Fibroblast of lung (primary cell): ENCODE measurements at regions not wholly inside any gene's neighbourhood (a gene's known extent, or its start where the extent isn't known, plus 50 kb on each side); places are given as distances from the start of the nearest gene placed in this dataset.

ENCODE experiments used
- DNase-seq, 2 donors: peaks; one replicate each; pipeline versions ENCODE4 v3.0.0 to v3.0.0-alpha.2; 2010; ENCODE audit warnings: low read depth in 2 of 2
- H2AFZ ChIP-seq: 2 replicates; pipeline ENCODE4 v1.5.1; 2012; ENCODE audit warnings: low read length, control low read depth, inconsistent platforms
- H3K27ac ChIP-seq: 2 replicates; pipeline ENCODE4 v1.5.1; 2011; ENCODE audit warnings: low read length, control low read depth; ENCODE audit not compliant: insufficient read depth
- H3K27me3 ChIP-seq: 2 replicates; pipeline ENCODE4 v1.5.1; 2011; ENCODE audit warnings: mild to moderate bottlenecking, low read length; ENCODE audit not compliant: control insufficient read depth, insufficient read depth
- H3K36me3 ChIP-seq: 2 replicates; pipeline ENCODE4 v1.5.1; 2011; ENCODE audit warnings: low read length; ENCODE audit not compliant: control insufficient read depth, insufficient read depth
- H3K4me1 ChIP-seq: 2 replicates; pipeline ENCODE4 v1.5.1; 2011; ENCODE audit warnings: low read length; ENCODE audit not compliant: control insufficient read depth, insufficient read depth; ENCODE audit errors: extremely low read depth
- H3K4me2 ChIP-seq: 2 replicates; pipeline ENCODE4 v1.5.1; 2011; ENCODE audit warnings: low read length, control low read depth; ENCODE audit not compliant: insufficient read depth; ENCODE audit errors: extremely low read depth
- H3K4me3 ChIP-seq, 4 experiments: fragments of 200-600 bp in 1 of 4; sonication (generic) in 1 of 4; replicated peaks in 1 of 4; 2 replicates each; pipeline ENCODE4 v1.5.1; 2011 to 2016; ENCODE audit warnings: low read length in 4 of 4, low read depth in 3 of 4, mild to moderate bottlenecking in 3 of 4, control low read depth in 2 of 4, inconsistent platforms in 1 of 4, mixed read lengths in 1 of 4; ENCODE audit not compliant: insufficient read depth in 1 of 4; ENCODE audit errors: control extremely low read depth in 1 of 4
- H3K79me2 ChIP-seq: 2 replicates; pipeline ENCODE4 v1.5.1; 2012; ENCODE audit warnings: mild to moderate bottlenecking, low read length, inconsistent platforms; ENCODE audit not compliant: control insufficient read depth, insufficient read depth
- H3K9ac ChIP-seq: 2 replicates; pipeline ENCODE4 v1.5.1; 2011; ENCODE audit warnings: mild to moderate bottlenecking, low read length, control low read depth; ENCODE audit not compliant: insufficient read depth
- H3K9me3 ChIP-seq: 2 replicates; pipeline ENCODE4 v1.5.1; 2012; ENCODE audit warnings: low read depth, low read length; ENCODE audit not compliant: control insufficient read depth, insufficient read depth
- H4K20me1 ChIP-seq: 2 replicates; pipeline ENCODE4 v1.5.1; 2011; ENCODE audit warnings: low read length; ENCODE audit not compliant: control insufficient read depth, insufficient read depth; ENCODE audit errors: extremely low read depth
- EZH2 ChIP-seq: IDR thresholded peaks from 2 replicates; pipeline ENCODE4 v1.5.1; 2012; ENCODE audit warnings: low read length, control low read depth, mild to moderate bottlenecking; ENCODE audit errors: missing control alignments
- TF ChIP-seq, protein P1 (sequence below), 2 donors: IDR thresholded peaks in 1 of 2; conservative IDR thresholded peaks in 1 of 2; 1 replicate in 1 of 2; 2 replicates in 1 of 2; pipeline ENCODE4 v1.5.1; 2011 to 2012; ENCODE audit warnings: low read length in 2 of 2, control low read depth in 1 of 2, inconsistent platforms in 1 of 2, low read depth in 1 of 2, mild to moderate bottlenecking in 1 of 2

GRCh38 chr2:31710121-31710520, 129.4 kb upstream of the SRD5A2 start:
- DNase-seq, result no peak
- Histone ChIP-seq H3K4me1 (no peaks in the 10 kb centered on the region), H4K20me1 (no peaks in the 10 kb centered on the region), H3K27me3 (no peaks in the 10 kb centered on the region), H3K4me2 (no peak overlapping the region), H3K9me3 (no peaks in the 10 kb centered on the region), H2AFZ (no peak overlapping the region), H3K36me3 (no peaks in the 10 kb centered on the region), H3K9ac (no peak overlapping the region), H3K4me3 (no peak overlapping the region), H3K27ac (no peak overlapping the region), H3K79me2 (no peaks in the 10 kb centered on the region)
- TF ChIP-seq, protein P1, sequence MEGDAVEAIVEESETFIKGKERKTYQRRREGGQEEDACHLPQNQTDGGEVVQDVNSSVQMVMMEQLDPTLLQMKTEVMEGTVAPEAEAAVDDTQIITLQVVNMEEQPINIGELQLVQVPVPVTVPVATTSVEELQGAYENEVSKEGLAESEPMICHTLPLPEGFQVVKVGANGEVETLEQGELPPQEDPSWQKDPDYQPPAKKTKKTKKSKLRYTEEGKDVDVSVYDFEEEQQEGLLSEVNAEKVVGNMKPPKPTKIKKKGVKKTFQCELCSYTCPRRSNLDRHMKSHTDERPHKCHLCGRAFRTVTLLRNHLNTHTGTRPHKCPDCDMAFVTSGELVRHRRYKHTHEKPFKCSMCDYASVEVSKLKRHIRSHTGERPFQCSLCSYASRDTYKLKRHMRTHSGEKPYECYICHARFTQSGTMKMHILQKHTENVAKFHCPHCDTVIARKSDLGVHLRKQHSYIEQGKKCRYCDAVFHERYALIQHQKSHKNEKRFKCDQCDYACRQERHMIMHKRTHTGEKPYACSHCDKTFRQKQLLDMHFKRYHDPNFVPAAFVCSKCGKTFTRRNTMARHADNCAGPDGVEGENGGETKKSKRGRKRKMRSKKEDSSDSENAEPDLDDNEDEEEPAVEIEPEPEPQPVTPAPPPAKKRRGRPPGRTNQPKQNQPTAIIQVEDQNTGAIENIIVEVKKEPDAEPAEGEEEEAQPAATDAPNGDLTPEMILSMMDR (conservative IDR thresholded peaks at IDR 0.05 in 1 of 2, IDR thresholded peaks at IDR 0.05 in 1 of 2; ENCODE audit: low read depth in 1 of 2, low read length in 2 of 2), result no peak
- TF ChIP-seq EZH2, result no peak

GRCh38 chr2:31707992-31708391, 127.3 kb upstream of the SRD5A2 start:
- Histone ChIP-seq H3K4me3 (no peak overlapping the region), H3K27me3 (no peaks in the 10 kb centered on the region), H3K9me3 (no peaks in the 10 kb centered on the region), H2AFZ (no peak overlapping the region), H3K4me1 (no peaks in the 10 kb centered on the region), H3K9ac (no peak overlapping the region), H4K20me1 (no peaks in the 10 kb centered on the region), H3K4me2 (no peak overlapping the region), H3K79me2 (no peaks in the 10 kb centered on the region), H3K27ac (no peak overlapping the region), H3K36me3 (no peaks in the 10 kb centered on the region)
- no peak for TF ChIP-seq EZH2
- TF ChIP-seq, protein P1 (conservative IDR thresholded peaks at IDR 0.05 in 1 of 2, IDR thresholded peaks at IDR 0.05 in 1 of 2; ENCODE audit: low read depth in 1 of 2, low read length in 2 of 2), result no peak
- no peak for DNase-seq

- no peaks in the 10 kb centered on the region for H4K20me1 ChIP-seq
- H3K4me1 ChIP-seq, result no peaks in the 10 kb centered on the region
- H3K27me3 ChIP-seq, result no peaks in the 10 kb centered on the region
- no peaks in the 10 kb centered on the region for H3K36me3 ChIP-seq
- TF ChIP-seq, protein P1 (conservative IDR thresholded peaks at IDR 0.05 in 1 of 2, IDR thresholded peaks at IDR 0.05 in 1 of 2; ENCODE audit: low read depth in 1 of 2, low read length in 2 of 2), result no peak
- no peak for TF ChIP-seq EZH2
- no peaks in the 10 kb centered on the region for H3K9me3 ChIP-seq
- H3K27ac ChIP-seq, result no peak overlapping the region
- H3K9ac ChIP-seq, result no peak overlapping the region
- no peak overlapping the region for H3K4me2 ChIP-seq
- no peaks in the 10 kb centered on the region for H3K79me2 ChIP-seq
- DNase-seq, result no peak
- H3K4me3 ChIP-seq, result no peak overlapping the region
- no peak overlapping the region for H2AFZ ChIP-seq
Observed at GRCh38 chr2:31704561-31705212, 123.9 kb upstream of the SRD5A2 start.
